ENCODE measurements at regions not wholly inside any gene's neighbourhood (a gene's known extent, or its start where the extent isn't known, plus 50 kb on each side); places are given as distances from the start of the nearest gene placed in this dataset.

DNA sequence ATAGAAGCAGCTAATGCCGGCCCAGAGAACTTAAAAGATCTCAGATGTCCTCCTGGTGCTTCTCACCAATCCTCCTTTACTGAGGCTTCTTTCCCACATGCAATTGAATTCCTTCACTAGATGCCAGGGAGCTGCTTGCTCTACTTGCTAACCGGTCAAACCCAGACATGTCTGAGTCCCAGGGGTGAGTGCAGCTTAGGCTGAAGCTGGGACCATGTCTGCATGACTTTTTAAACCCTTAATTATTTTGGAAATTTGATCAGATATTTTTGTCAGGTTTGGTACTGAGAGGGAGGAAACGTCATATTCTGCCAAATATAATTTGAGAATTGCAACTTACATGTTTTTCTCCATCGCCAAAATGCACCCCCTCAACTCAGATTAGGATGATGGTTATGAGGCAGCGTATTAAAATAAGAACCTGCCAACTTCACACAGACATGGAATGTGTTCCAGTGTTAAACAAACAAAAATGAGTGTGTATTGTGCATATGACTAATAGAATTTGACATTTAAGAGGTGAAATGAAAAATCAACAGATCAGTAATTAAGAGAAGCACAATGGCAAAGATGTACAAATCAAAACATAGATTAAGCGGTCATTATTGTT, 529.5 kb downstream of the ETS1 start:
- TF ChIP-seq POLR2AphosphoS5 (IDR thresholded peaks at IDR 0.05; ENCODE audit: low read depth, low read length) (no peak), POLR2A (IDR thresholded peaks at IDR 0.05; ENCODE audit: low read depth, low read length) (no peak), TAF1 (IDR thresholded peaks at IDR 0.05; ENCODE audit: borderline replicate concordance, low read depth, low read length) (no peak)
